ENCODE measurements at regions not wholly inside any gene's neighbourhood (a gene's known extent, or its start where the extent isn't known, plus 50 kb on each side); places are given as distances from the start of the nearest gene placed in this dataset.

DNA sequence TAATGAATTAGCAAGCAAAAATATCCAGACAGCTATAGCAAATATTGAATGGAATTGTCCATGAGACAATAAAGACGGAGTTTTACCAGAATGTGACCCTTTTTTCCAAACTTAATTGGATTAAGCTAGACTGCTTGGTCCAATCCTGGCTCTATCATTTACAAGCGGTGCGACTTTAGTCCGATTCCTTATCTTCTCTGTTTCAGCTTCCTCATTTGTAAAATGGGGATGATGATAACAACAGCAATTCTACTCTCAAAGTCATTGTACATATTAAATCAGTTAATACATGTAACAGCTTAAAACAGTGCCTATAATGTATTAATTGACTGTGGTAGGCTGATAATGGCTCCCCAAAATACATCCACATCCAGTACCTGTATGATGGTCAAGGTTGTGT is 62.1 kb upstream of the CRBN start:
- H3K27ac ChIP-seq = no peak overlapping the region
- TF ChIP-seq ZFX (IDR thresholded peaks at IDR 0.05) = no peak
- TF ChIP-seq, protein P1, sequence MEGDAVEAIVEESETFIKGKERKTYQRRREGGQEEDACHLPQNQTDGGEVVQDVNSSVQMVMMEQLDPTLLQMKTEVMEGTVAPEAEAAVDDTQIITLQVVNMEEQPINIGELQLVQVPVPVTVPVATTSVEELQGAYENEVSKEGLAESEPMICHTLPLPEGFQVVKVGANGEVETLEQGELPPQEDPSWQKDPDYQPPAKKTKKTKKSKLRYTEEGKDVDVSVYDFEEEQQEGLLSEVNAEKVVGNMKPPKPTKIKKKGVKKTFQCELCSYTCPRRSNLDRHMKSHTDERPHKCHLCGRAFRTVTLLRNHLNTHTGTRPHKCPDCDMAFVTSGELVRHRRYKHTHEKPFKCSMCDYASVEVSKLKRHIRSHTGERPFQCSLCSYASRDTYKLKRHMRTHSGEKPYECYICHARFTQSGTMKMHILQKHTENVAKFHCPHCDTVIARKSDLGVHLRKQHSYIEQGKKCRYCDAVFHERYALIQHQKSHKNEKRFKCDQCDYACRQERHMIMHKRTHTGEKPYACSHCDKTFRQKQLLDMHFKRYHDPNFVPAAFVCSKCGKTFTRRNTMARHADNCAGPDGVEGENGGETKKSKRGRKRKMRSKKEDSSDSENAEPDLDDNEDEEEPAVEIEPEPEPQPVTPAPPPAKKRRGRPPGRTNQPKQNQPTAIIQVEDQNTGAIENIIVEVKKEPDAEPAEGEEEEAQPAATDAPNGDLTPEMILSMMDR (conservative IDR thresholded peaks at IDR 0.05) = no peak

DNA sequence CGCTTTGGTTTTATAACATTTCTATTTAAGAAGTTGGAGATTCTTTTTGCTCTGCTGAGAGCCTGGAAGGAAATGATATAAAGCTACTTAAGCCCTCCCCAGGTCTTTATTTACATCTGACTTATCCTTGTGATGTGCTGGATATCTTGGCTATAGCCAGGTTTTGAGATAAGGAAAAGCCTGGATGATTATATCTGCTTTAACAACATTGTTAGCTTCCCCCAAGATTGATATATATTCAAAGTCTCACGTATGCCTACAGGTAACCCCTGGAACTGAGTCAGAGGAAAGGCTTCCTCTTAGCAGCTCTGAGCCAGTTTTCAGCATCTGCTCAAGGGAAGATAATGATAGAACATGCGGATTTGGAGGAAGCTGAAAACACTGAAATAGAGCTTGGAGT is 61.5 kb upstream of the CRBN start:
- H3K27ac ChIP-seq = no peak overlapping the region
- TF ChIP-seq ZFX (IDR thresholded peaks at IDR 0.05) = no peak

DNA sequence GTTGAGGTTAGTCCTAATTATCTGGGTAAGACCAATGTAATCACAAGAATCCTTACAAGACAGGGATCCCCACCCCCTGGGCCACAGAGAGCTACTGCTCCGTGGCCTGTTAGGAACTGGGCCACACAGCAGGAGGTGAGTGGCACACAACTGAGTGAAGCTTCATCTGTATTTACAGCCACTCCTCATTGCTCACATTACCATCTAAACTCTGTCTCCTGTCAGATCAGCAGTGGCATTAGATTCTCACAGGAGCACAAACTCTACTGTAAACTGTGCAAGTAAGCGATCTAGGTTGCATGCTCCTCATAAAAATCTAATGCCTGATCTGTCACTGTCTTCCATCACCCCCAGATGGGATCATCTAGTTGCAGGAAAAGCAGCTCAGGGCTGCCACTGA is 58.5 kb upstream of the CRBN start:
- TF ChIP-seq, protein P1 (conservative IDR thresholded peaks at IDR 0.05) = no peak
- TF ChIP-seq ZFX (IDR thresholded peaks at IDR 0.05) = no peak
- no peak overlapping the region for H3K27ac ChIP-seq

DNA sequence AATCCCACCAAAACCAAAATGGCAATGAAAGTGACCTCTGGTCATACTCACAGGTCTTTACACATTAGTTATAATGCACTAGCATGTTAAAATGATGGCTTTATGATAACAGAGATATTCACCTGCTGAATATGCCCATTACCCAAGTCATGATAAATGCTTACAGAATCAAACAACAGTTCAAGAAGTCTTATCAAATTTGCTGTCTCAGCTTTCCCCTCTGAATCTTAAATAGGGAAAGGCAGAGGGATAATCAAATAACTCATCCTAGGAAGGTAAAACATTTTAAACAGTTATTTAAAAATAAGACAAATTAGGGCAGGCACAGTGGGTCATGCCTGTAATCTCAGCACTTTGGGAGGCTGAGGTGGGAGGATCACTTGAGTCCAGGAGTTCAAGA is 52.8 kb upstream of the CRBN start:
- TF ChIP-seq ZFX (IDR thresholded peaks at IDR 0.05) = no peak
- TF ChIP-seq, protein P1 (conservative IDR thresholded peaks at IDR 0.05) = no peak
- H3K27ac ChIP-seq = no peak overlapping the region

Measured in C4-2B (cell line).